ENCODE measurements at regions not wholly inside any gene's neighbourhood (a gene's known extent, or its start where the extent isn't known, plus 50 kb on each side); places are given as distances from the start of the nearest gene placed in this dataset.

DNA sequence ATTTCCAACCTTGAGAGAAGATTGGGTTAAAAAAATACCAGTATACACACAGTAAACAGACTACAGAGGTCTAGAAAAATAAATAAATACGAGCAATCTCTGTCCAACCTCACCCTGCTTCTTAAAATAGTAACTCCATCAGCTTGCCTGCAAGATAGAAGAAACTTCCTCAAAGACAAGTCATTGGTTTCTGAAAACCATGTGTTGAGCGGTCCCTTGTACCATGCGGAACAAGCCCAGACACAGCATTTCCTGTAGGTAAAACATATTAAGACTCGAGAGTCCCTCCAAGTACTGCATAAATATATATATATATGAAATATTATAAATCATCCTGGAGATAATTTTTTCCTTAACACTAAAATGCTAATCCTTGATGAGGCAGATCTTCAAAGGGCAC lies 157.4 kb downstream of the MZT1 start:
- no peak for TF ChIP-seq POLR2A (IDR thresholded peaks at IDR 0.05; ENCODE audit: low read length)
- no peak for TF ChIP-seq GATA1 (IDR thresholded peaks at IDR 0.05; ENCODE audit: low read depth, low read length)

Measured in erythroblast (primary cell).